H9 (cell line): ENCODE measurements at regions not wholly inside any gene's neighbourhood (a gene's known extent, or its start where the extent isn't known, plus 50 kb on each side); places are given as distances from the start of the nearest gene placed in this dataset.

Source experiments
- DNase-seq: peaks from one replicate; pipeline ENCODE4 v3.0.0-alpha.2; 2017
- H2AFZ ChIP-seq: one replicate; pipeline ENCODE4 v1.6.1; 2013; ENCODE audit warnings: mild to moderate bottlenecking, low read length, control low read depth, moderate library complexity
- H2AK5ac ChIP-seq: 2 replicates; pipeline ENCODE4 v1.6.1; 2013; ENCODE audit warnings: low read length, control low read depth, mixed read lengths; ENCODE audit not compliant: insufficient read length
- H2BK120ac ChIP-seq: one replicate; pipeline ENCODE4 v1.6.1; 2013; ENCODE audit warnings: low read depth, mild to moderate bottlenecking, low read length, control low read depth, inconsistent platforms; ENCODE audit not compliant: poor library complexity, severe bottlenecking
- H2BK12ac ChIP-seq: 2 replicates; pipeline ENCODE4 v1.6.1; 2013; ENCODE audit warnings: low read length, control low read depth, mixed read lengths, low read depth; ENCODE audit not compliant: insufficient read length
- H2BK15ac ChIP-seq: 2 replicates; pipeline ENCODE4 v1.6.1; 2013; ENCODE audit warnings: low read depth, low read length, control low read depth
- H2BK20ac ChIP-seq: one replicate; pipeline ENCODE4 v1.6.1; 2013; ENCODE audit warnings: low read depth, mild to moderate bottlenecking, low read length, control low read depth, inconsistent platforms; ENCODE audit not compliant: poor library complexity, severe bottlenecking
- H2BK5ac ChIP-seq: 2 replicates; pipeline ENCODE4 v1.6.1; 2013; ENCODE audit warnings: low read length, control low read depth, mixed read lengths; ENCODE audit not compliant: insufficient read length
- H3K14ac ChIP-seq: 2 replicates; pipeline ENCODE4 v1.6.1; 2013; ENCODE audit warnings: low read length, control low read depth; ENCODE audit not compliant: insufficient read depth
- H3K18ac ChIP-seq: 2 replicates; pipeline ENCODE4 v1.6.1; 2013; ENCODE audit warnings: low read depth, mild to moderate bottlenecking, mixed read lengths, low read length, control low read depth; ENCODE audit not compliant: insufficient read length
- H3K23ac ChIP-seq: 2 replicates; pipeline ENCODE4 v1.6.1; 2013; ENCODE audit warnings: low read length, control low read depth, mixed read lengths, low read depth; ENCODE audit not compliant: insufficient read length
- H3K23me2 ChIP-seq: 2 replicates; pipeline ENCODE4 v1.6.1; 2013; ENCODE audit warnings: low read depth, mild to moderate bottlenecking, mixed read lengths, low read length, control low read depth; ENCODE audit not compliant: insufficient read length, poor library complexity, severe bottlenecking
- H3K27ac ChIP-seq: 2 replicates; pipeline ENCODE4 v1.5.1; 2013; ENCODE audit warnings: low read length, control low read depth, mixed read lengths, low read depth; ENCODE audit not compliant: insufficient read length
- H3K27me3 ChIP-seq: 2 replicates; pipeline ENCODE4 v1.6.1; 2013; ENCODE audit warnings: low read length, control low read depth, inconsistent platforms; ENCODE audit not compliant: insufficient read depth
- H3K4ac ChIP-seq: 2 replicates; pipeline ENCODE4 v1.6.1; 2013; ENCODE audit warnings: low read depth, mild to moderate bottlenecking, control low read depth, inconsistent platforms, low read length, moderate library complexity
- H3K4me1 ChIP-seq: 2 replicates; pipeline ENCODE4 v1.6.1; 2013; ENCODE audit warnings: low read length, control low read depth, inconsistent platforms; ENCODE audit not compliant: insufficient read depth
- H3K4me2 ChIP-seq: 2 replicates; pipeline ENCODE4 v1.6.1; 2013; ENCODE audit warnings: low read length, control low read depth, mixed read lengths; ENCODE audit not compliant: insufficient read length, insufficient read depth
- H3K56ac ChIP-seq: 2 replicates; pipeline ENCODE4 v1.6.1; 2013; ENCODE audit warnings: low read depth, mild to moderate bottlenecking, mixed read lengths, low read length, control low read depth; ENCODE audit not compliant: insufficient read length
- H3K79me1 ChIP-seq: 2 replicates; pipeline ENCODE4 v1.6.1; 2013; ENCODE audit warnings: low read depth, mild to moderate bottlenecking, moderate library complexity, low read length, control low read depth, inconsistent platforms; ENCODE audit not compliant: insufficient read depth, poor library complexity, severe bottlenecking
- H3K79me2 ChIP-seq: 2 replicates; pipeline ENCODE4 v1.6.1; 2013; ENCODE audit warnings: low read length, control low read depth, inconsistent platforms; ENCODE audit not compliant: insufficient read depth
- H3K9ac ChIP-seq: 2 replicates; pipeline ENCODE4 v1.6.1; 2013; ENCODE audit warnings: low read length, control low read depth, mixed read lengths; ENCODE audit not compliant: insufficient read length; ENCODE audit errors: extremely low read depth
- H3K9me3 ChIP-seq: one replicate; pipeline ENCODE4 v1.6.1; 2013; ENCODE audit warnings: low read depth, low read length, inconsistent platforms; ENCODE audit not compliant: control insufficient read depth
- H3T11ph ChIP-seq: one replicate; pipeline ENCODE4 v1.6.1; 2013; ENCODE audit warnings: mild to moderate bottlenecking, low read length, control low read depth, inconsistent platforms
- H4K20me1 ChIP-seq: one replicate; pipeline ENCODE4 v1.6.1; 2013; ENCODE audit not compliant: control insufficient read depth, insufficient read length, insufficient read depth
- H4K5ac ChIP-seq: 2 replicates; pipeline ENCODE4 v1.6.1; 2013; ENCODE audit warnings: low read depth, mild to moderate bottlenecking, mixed read lengths, low read length, control low read depth; ENCODE audit not compliant: insufficient read length
- H4K8ac ChIP-seq: replicated peaks from 2 replicates; pipeline ENCODE4 v1.6.1; 2013; ENCODE audit warnings: low read length, control low read depth, mixed read lengths, low read depth; ENCODE audit not compliant: insufficient read length
- H4K91ac ChIP-seq: 2 replicates; pipeline ENCODE4 v1.6.1; 2013; ENCODE audit warnings: low read depth, mild to moderate bottlenecking, moderate library complexity, mixed read lengths, low read length, control low read depth; ENCODE audit not compliant: insufficient read length
- H3K27ac Mint-ChIP-seq, 3 experiments: 2 replicates in 2 of 3; 3 replicates in 1 of 3; pipeline ENCODE4 v1.8.0; 2020 to 2021; ENCODE audit warnings: mixed read lengths in 3 of 3, mild to moderate bottlenecking in 1 of 3, moderate library complexity in 1 of 3
- H3K27me3 Mint-ChIP-seq: 2 replicates; pipeline ENCODE4 v1.8.0; 2021; ENCODE audit warnings: low read depth, mild to moderate bottlenecking, moderate library complexity, mixed read lengths
- H3K36me3 Mint-ChIP-seq, 3 experiments: 2 replicates in 2 of 3; 3 replicates in 1 of 3; pipeline ENCODE4 v1.8.0; 2020 to 2021; ENCODE audit warnings: low read depth in 3 of 3, mixed read lengths in 3 of 3; ENCODE audit not compliant: insufficient read depth in 1 of 3
- H3K4me1 Mint-ChIP-seq, 2 experiments: 2 replicates each; pipeline ENCODE4 v1.8.0; 2020; ENCODE audit warnings: mixed read lengths in 2 of 2
- H3K4me3 Mint-ChIP-seq, 2 experiments: 2 replicates in 1 of 2; 3 replicates in 1 of 2; pipeline ENCODE4 v1.8.0; 2020 to 2021; ENCODE audit warnings: mild to moderate bottlenecking in 2 of 2, mixed read lengths in 2 of 2, moderate library complexity in 1 of 2
- H3K9me3 Mint-ChIP-seq, 2 experiments: 2 replicates in 1 of 2; 3 replicates in 1 of 2; pipeline ENCODE4 v1.8.0; 2020; ENCODE audit warnings: mild to moderate bottlenecking in 2 of 2, mixed read lengths in 2 of 2, moderate library complexity in 1 of 2
- WGBS: extraction: QIAGEN DNeasy Blood & Tissue Kit; methylation state at CpG from one replicate; pipeline ENCODE4 v1.1.7; 2013; ENCODE audit warnings: missing lambda C conversion rate, low lambda C conversion rate, mixed read lengths; ENCODE audit not compliant: insufficient read length; ENCODE audit errors: extremely low coverage; 5-methylcytosine and 5-hydroxymethylcytosine counted together
- TF ChIP-seq, protein P1 (sequence below): fragments of 200-600 bp; sonication (generic); conservative IDR thresholded peaks from 3 replicates; pipeline ENCODE4 v1.8.0; 2021; ENCODE audit warnings: antibody characterized with exemption, mild to moderate bottlenecking

GRCh38 chr2:201975434-201975833 is 58.2 kb upstream of the FZD7 start:
- no peak overlapping the region for H3T11ph ChIP-seq
- H2BK12ac ChIP-seq = no peak overlapping the region
- no peaks in the 10 kb centered on the region for H3K27me3 ChIP-seq
- peaks cover 6% of the 10 kb centered on the region for H3K23me2 ChIP-seq
- H2AFZ ChIP-seq = no peak overlapping the region
- H2BK120ac ChIP-seq = no peak overlapping the region
- TF ChIP-seq, protein P1, sequence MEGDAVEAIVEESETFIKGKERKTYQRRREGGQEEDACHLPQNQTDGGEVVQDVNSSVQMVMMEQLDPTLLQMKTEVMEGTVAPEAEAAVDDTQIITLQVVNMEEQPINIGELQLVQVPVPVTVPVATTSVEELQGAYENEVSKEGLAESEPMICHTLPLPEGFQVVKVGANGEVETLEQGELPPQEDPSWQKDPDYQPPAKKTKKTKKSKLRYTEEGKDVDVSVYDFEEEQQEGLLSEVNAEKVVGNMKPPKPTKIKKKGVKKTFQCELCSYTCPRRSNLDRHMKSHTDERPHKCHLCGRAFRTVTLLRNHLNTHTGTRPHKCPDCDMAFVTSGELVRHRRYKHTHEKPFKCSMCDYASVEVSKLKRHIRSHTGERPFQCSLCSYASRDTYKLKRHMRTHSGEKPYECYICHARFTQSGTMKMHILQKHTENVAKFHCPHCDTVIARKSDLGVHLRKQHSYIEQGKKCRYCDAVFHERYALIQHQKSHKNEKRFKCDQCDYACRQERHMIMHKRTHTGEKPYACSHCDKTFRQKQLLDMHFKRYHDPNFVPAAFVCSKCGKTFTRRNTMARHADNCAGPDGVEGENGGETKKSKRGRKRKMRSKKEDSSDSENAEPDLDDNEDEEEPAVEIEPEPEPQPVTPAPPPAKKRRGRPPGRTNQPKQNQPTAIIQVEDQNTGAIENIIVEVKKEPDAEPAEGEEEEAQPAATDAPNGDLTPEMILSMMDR = no peak
- no peak overlapping the region for H3K18ac ChIP-seq
- Mint-ChIP-seq H3K36me3 (peaks cover 2 to 35% (median 31%) of the 10 kb centered on the region in 3 experiments; a peak in 6 of 7 replicates), H3K4me1 (peaks cover 79 to 82% of the 10 kb centered on the region in 2 experiments), H3K27ac (peak overlapping the region in 1 of 3 experiments; percentile 11; a peak in 1 of 7 replicates), H3K9me3 (peaks cover 0 to 5% of the 10 kb centered on the region in 2 experiments; a peak in 2 of 5 replicates), H3K4me3 (no peak overlapping the region), H3K27me3 (no peaks in the 10 kb centered on the region)
- H3K79me1 ChIP-seq = no peaks in the 10 kb centered on the region
- no peak overlapping the region for H3K56ac ChIP-seq
- no CpG with 5 or more reads among the region's 8 CpGs for WGBS
- H3K9me3 ChIP-seq = no peaks in the 10 kb centered on the region
- no peak overlapping the region for H3K4me2 ChIP-seq
- no peak overlapping the region for H2BK20ac ChIP-seq
- H4K20me1 ChIP-seq = no peaks in the 10 kb centered on the region
- H3K27ac ChIP-seq = no peak overlapping the region
- H2BK15ac ChIP-seq = no peak overlapping the region
- peaks cover 10% of the 10 kb centered on the region; the same call in 1 of the 2 replicates for H3K79me2 ChIP-seq
- peaks cover 26% of the 10 kb centered on the region for H3K4me1 ChIP-seq
- H2BK5ac ChIP-seq = no peak overlapping the region
- H4K5ac ChIP-seq = no peak overlapping the region
- H3K23ac ChIP-seq = no peak overlapping the region
- H2AK5ac ChIP-seq = no peak overlapping the region
- H4K91ac ChIP-seq = no peak overlapping the region
- H4K8ac ChIP-seq = no peak overlapping the region
- H3K9ac ChIP-seq = no peak overlapping the region
- H3K4ac ChIP-seq = no peak overlapping the region
- H3K14ac ChIP-seq = no peak overlapping the region
- no peak for DNase-seq
